HG03196 (cell line): ENCODE measurements at regions not wholly inside any gene's neighbourhood (a gene's known extent, or its start where the extent isn't known, plus 50 kb on each side); places are given as distances from the start of the nearest gene placed in this dataset.

ENCODE experiments used
- ATAC-seq: cut with Tn5 transposase; IDR thresholded peaks from one replicate; pipeline ENCODE4 v1.9.1; 2021; ENCODE audit not compliant: unreplicated experiment

DNA sequence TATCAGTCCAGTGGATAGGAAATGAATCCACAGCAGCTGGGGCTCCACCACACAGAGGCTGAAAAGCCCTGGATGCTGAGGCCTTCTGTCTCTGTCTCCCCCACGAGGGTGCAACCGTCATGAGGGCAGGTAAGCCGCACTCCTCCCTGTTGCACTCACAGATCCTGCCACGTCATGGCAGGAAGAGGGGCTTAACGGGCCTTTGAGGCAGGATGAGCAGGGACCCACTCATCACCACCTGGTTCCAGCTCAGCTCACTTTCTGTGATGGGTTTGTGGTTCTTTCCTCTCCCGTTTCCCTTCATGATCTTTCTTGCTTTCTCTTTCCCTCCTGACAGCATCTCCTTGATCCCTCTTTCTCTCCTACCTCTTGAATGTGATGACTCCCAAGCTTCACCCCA, 575.2 kb downstream of the CCDC171 start:
- no peak for ATAC-seq

DNA sequence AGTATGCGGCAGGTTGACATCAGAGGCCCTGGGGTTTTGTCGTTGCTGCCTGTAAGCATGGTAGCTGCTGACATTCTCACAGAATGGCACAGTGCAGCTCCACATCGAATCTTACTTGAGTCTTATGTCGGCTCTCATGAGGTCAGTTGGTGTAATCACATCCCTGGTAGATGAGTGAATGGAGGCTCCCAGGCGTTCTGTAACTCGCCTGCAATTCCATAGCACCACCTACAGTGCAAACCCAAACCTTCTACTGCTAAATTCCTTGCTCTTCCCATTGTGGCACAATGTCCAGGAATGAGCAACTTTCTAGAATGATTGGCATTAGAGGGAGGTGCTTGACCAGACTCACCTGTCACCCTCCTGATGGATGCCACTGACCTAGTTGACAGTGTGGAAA, 578.4 kb downstream of the CCDC171 start:
- no peak for ATAC-seq

DNA sequence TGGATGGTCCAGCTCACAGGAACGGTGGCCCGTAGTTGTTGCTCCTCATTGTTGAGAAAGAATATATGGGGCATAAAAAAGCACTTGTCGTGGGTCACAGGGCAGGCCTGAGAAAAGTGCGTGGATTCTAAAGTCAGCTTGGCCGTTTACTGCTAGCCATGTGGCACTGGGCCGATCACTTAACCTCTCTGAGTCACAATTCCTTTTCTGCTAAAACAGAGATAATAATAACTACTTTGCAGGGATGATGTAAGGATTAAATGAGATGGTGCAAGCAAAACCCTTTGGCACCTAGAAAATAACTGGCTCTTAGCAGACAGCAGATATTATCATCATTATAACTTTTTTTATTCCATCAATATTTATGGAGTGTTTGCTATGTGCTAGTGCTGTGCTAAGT, 579.7 kb downstream of the CCDC171 start:
- no peak for ATAC-seq

DNA sequence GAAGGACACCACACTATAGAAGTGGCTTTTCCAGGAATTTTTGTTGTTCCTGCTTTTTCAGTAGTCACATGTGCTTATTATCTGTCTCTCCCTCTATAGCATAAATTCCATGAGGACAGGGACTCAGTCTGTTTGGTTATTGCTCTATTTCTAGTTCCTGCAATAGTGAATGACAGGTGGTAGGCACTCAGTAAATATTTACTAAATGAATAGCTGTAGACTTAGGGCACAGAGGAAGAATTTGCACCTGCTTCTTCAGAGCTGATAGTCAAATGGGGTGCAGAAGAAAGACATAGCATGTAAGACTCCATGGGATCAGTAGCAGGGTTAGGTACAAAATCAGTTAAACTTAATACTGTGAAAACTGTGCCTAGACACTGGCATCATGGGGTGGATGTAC, 580.2 kb downstream of the CCDC171 start:
- no peak for ATAC-seq

- ATAC-seq = peak; percentile 69
These were observed 580.8 kb downstream of the CCDC171 start for GRCh38 chr9:16133556-16134227.

GRCh38 chr9:16134351-16134750, 581.5 kb downstream of the CCDC171 start:
- ATAC-seq = no peak

DNA sequence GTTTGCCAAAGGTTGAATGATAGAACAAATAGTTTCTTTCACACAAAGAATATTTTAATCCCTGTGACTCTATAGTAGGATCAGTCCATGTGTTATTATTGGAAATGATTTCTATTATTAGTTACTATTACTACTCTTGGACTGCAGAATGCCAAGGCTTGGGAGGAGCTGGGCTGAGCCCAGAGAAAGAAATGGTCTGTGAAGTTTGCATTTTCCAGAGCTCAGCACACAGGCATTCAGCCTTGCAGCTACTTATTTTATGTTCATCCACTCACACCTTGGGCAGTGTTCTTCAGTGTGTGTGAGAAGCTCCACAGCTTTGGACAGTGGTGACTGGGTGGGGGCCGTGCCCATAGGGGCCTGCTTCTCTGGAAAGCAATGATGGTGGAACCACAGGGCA, 583.1 kb downstream of the CCDC171 start:
- ATAC-seq = no peak

DNA sequence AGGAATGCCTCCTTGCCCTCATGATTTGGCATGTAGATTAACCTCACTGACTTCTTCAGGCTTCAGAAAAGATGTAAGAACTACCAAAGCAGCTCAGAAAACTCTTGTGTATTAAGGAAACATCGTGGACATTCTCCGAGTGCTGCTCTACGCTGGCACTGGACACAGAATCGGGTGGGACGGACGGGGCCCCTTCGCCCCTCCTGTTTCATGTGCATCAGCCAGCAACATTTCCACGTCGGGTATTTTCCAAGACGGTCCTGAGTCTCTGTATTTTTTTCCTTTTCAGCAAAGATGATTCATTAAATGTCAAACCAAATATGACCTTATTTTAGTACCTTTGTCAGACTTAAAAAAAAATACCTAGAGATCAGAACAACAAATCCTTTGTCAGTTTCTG, 583.6 kb downstream of the CCDC171 start:
- no peak for ATAC-seq

- ATAC-seq = no peak
These were observed 584.1 kb downstream of the CCDC171 start for GRCh38 chr9:16136961-16137360.

DNA sequence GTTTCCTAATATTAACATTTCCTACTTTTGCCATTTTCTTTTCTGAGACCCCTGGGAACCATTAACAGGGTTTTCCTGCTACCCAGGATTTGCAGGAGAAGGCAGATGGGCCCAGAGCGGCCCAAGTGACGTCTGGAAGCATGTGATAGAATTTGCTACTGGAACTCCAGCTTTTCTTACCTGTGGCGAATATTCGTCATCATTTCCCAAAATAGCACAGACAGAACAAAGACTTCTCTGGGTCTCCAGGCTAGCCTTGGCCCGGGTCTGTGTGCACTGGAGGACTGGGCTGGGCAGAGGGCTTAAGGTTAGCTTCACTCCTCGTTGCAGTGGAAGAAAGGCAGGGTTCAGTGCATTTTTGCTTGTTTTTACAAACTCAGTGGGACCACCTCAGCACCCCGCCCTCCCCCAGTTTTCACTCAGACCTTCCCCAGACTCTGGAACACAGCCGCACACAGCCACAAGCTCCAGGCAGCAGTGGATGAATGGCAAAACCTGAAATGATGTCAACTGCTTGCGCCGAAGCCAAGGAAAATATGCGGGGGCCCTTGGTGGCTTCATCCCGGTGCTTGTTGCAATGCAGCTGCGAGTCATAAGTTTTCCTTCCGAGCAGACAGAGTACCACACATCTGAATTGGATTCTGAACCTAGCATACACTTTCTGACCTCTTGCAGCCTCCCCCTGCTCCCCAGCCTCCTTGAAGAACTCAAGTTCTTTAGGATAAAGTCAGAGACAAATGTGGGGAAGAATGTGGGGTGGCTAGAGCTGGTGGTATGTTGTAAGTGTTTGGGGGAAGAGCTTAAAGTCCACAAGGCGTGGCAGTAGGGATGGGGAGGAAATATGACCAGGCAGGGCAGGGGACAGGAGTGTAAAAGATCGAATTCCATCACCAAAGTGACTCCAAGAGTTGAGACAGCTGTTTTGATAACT, 586.0 kb downstream of the CCDC171 start:
- ATAC-seq = no peak

DNA sequence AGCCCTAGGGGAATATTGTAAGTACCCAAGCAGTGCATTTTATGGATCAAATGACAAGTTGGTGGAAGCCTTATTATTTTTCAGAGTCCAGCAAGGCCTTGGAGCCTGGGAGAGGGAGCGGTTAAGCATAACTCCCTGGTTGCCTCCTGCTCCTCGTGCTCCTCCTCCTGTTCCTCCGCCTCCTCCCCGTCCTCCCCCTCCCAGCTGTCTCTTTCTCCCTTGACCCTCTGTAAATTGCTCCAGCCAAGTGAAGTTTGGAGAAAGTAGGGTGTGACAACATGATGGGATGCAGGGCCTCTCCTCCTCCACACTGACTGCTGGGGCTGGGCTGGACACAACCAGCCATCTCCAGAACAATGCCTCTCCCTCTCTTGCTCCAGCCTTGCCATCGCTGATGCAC, 586.9 kb downstream of the CCDC171 start:
- ATAC-seq = no peak

- no peak for ATAC-seq
These were observed 590.5 kb downstream of the CCDC171 start for GRCh38 chr9:16143310-16143709.

DNA sequence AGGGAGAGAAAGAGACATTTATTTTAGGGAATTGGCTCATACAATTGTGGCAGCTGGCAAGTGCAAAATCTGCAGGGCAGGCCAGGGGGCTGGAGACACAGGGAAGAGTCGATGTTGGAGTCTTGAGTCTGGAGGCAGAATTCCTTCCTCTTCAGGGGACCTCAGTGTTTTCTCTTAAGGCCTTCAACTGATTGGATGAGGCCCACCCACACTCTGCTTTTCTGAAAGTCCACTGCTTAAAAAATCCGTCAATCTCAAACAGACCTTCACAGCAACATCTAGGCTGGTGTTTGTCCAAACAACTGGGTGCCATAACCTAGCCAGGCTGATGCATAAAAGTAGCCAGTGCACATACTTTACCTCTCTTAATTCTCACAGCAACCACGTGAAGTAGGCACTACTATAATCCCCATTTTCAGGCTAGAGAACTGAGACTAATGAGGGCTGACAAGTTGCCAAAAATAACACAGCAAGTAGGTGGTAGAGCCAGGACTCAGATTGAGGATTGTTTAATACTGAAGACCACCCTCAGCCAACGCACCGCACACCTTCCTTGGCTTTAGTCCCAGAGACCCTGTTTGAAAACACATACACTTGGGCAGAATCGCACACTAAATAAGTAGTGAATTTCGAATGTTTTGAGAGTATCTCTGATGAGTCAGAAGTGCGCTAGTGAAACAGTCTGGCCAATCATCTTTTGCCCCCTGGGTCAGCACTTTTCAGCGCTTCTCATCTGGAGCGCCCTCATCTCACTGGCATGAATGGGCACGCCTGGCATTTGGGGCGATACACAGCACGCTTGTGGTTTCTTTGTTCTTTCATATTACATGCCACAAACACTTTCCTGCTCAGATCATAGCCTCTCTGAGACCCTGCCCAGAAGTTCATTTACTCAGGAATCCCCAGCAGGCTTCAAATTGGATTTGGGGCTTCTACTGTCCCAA, 591.4 kb downstream of the CCDC171 start:
- ATAC-seq = no peak

GRCh38 chr9:16145196-16145950, 592.5 kb downstream of the CCDC171 start:
- no peak for ATAC-seq

GRCh38 chr9:16147726-16148125, 594.9 kb downstream of the CCDC171 start:
- no peak for ATAC-seq

GRCh38 chr9:16150501-16150900, 597.7 kb downstream of the CCDC171 start:
- no peak for ATAC-seq

DNA sequence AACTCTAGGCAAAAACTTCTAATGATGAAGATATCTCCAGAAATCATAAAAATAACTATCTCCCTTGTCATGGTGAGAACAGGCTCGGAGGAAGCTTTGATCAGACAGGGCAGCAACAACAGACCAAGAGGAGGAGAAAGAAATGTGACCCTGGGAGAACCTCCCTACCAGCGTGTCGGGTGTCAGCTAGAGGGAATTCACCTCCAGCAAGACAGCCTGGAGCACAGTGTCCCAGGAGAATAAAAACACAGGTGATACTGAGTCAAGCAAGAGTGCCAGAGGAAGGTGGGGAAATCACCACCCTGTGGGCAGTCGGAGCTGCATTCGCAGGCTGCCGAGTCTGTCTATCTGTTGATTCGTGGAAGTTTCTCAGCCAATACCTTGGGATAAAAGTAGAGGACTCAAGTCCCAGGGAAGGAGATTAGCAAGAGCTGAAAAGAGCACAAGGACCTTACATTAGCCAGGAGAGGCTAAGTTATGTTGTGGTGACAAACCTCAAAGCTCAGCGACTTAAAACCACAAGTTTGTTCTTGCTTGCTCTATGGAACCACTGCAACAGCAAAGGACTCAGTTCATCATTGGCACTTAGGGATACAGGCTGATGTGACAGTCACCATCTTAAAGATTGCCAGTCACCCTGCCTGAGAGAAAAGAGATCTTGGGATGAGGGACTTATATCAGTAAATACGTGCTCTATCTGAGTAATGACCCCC, 598.3 kb downstream of the CCDC171 start:
- no peak for ATAC-seq

DNA sequence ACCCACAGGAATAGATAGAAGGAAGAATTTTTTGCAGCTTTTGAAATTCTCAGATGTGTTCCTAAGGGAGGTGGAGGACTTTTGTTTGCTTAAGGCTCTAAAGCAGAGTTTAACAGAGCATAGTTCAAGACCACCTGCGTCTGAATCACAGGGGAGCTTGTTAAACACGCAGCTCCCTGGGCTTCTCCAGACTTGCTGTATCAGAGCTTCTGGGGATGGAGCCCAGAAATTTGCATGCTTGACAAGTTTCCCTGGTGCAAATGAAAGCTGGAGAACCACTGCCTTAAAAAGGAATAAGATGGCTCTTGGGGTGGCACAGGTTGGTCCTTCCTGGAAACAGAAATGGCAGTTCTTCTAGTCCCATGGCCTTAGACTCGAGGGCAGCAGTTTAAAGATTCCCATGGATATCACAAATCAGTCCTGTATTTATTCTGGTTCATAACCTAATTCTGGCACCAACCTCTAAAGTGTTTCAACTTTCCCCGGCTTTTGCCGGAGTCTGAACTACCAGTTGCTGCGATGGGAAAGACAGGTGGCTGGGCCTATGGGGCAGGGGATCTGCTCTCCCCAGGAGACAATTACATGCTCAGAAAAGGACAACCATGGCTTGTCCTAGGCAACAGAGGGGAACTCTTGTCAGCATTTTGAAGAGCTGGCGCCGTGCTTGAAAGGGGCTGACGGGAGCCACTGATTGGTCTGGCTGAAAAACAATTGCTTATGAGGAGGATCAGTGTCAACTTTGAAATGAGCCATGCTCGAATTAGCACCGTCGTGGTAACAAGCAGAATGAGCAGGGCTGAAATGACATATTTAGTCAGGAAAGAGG, 599.6 kb downstream of the CCDC171 start:
- ATAC-seq = no peak

DNA sequence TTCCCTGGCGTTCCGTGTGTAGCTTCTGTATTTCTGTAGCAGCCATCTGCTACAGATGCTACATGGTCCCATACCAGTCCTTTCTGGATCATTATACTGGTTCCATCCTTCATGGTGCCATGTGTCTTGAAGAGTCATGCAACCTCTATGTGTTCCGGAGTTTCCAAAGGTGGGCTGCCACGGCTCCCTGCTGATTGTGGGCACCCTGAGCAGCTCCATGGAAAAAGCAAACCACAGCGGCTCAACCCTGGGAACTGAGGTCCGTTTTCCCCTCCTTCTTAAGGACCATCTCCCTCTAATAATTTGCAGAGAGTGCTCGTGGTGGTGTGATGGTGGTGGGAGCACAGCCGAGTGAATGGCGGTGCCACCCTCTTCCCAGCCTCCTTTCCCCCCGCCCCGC, 600.4 kb downstream of the CCDC171 start:
- ATAC-seq = no peak
